ENCODE measurements at regions not wholly inside any gene's neighbourhood (a gene's known extent, or its start where the extent isn't known, plus 50 kb on each side); places are given as distances from the start of the nearest gene placed in this dataset.

DNA sequence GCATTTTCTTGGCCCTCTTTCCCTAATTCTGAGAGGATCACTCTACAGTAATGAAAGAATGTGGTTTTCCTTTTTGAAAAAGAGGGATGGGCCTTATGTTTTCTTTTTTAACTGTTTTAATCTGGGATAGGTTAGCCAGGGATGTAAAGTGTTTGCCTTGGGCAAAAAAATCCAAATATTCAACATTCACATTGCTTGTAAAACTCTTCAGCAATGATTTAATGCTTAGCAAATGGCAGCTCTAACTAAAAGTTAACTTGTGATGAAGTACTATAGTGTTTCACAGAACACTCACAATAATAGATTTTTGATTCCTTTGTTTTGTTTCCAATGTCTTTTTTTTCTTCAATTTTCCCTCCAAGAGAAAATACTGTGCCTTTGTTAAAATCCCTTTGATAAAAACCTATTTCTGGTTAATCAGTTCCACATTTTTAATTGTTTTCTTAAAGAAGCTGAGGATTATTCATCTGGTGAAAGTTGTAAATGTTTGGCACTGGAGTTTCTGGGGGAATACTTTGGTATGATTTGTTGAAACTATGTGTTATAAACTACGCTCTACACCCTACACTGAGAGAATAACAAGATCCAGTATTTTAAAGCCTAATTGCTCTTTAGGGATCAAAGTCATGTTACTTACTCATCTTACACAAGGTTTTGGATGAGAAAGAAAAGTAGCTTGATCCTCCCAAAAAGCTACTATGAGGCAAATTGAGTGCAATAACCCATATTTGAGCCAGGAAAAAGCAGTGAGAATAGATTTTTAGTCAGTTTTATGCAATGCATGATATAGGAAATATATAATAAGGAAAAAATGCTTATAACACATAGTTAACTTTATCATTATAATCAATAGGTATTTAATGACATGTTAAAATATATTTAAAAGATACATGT, 335.8 kb downstream of the EPHA7 start:
- DNase-seq (ENCODE audit: low read depth, low spot score), result no peak

DNA sequence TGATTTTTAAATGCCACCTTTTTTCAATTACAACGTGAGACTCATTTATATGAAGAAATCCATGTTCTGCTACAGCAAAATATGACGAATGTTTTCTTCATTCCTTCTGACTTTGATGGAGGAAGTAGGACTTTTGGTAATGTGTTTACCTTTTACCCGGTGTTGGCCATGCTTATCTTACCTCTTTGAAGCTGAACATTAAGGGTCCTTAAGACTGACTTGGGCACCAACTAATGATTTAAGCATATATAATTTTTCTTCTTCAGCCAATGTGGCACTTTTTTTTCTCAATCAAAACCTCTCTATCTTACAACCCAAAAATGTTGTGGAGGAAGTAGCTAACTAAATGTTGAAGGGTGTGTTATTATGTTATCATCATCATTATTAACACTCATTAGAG, 337.5 kb downstream of the EPHA7 start:
- DNase-seq (ENCODE audit: low read depth, low spot score), result no peak

DNA sequence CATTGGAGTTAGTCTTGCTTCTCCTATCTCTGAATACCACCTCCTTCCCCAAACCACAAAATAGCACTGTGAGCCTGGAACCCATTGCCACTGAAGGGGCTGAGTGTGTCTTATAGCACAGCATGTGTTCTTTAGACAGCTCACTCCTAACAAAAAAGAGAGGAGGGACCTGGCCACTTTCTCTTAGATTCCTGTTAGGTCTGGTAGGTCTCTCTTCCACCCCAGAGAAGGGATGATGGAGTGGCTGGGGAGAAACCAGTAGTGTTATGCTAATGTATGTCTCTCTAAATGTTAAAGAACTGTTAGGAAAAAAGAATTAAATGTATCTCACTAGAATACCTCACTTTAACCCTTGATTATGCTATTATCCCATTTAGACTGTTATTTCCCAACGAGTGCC, 340.3 kb downstream of the EPHA7 start:
- no peak for DNase-seq (ENCODE audit: low read depth, low spot score)

DNA sequence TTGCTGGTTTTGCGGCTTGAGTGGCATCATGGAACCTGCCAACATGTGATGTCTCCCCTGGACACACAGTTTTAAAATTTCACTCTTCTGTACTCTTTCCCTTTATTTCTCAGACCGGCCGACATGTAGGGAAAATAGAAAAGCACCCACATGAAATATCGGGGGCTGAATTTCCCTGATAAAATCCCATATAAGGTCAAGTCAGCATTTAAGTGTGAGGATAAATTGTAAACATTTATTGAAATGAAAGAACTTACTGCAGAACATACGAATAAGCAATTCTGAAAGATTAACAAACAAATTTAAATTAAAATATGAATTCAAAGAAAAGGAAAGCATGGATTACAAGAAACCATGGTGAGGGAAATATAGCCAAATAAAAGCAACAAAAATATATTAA, 345.5 kb downstream of the EPHA7 start:
- DNase-seq (ENCODE audit: low read depth, low spot score), result no peak

DNA sequence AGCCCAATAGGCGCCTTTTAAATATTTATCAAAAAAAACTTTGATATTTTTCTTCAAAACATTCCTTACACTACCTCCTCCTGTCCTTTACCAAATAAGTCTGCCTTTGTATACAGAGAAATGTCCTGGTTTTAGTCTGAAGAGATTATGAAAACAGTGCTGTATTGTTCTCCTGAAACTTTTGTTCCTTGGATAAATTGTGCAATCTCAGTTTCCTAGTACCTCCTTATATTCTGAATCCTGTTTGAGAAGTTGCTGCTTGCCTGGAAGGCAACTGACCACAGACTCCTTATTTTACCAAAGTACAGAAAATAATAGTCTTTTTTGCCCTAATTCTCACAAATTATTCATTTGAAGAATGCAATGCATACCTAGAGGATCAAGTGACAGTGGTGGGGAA, 349.5 kb downstream of the EPHA7 start:
- no peak for DNase-seq (ENCODE audit: low read depth, low spot score)

DNA sequence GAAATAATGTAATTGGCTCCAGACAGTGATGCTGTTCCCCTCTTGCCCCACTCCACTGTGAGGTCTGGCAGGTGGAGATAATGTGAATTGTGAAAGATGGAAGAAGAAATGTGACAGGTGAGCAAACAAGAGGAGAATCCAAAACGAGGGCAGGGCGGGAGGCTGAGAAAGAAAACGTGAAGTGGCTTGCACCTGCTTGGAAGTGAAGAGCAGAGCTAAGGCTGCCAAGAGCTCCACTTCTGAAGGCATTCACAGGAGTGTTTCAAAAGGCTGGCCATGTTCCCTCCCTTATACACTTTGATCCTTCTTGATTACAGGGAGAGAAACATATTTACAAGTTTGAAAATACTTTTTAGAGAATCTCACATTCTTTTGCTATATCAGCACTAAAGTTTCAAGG, 359.4 kb downstream of the EPHA7 start:
- no peak for DNase-seq (ENCODE audit: low read depth, low spot score)

DNA sequence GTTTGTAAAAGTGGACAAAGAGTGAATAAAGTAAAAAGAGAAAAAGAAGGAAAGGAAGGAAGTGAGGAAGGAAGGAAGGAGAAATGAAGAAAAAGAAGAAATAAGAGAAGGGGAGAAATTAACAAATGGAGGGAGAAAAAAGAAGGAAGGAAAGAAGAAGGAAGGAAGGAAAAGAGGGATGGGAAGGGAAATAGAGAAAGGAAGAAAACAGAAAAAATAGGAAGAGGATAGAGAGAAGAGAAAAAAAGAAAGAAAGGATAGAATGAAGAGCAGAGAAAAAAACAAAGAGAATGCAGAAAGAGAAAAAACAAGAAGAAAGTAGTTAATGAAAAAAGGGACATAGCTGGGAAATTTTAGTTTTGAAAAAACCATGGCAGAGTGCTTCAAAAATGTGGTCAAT, 361.8 kb downstream of the EPHA7 start:
- no peak for DNase-seq (ENCODE audit: low read depth, low spot score)

DNA sequence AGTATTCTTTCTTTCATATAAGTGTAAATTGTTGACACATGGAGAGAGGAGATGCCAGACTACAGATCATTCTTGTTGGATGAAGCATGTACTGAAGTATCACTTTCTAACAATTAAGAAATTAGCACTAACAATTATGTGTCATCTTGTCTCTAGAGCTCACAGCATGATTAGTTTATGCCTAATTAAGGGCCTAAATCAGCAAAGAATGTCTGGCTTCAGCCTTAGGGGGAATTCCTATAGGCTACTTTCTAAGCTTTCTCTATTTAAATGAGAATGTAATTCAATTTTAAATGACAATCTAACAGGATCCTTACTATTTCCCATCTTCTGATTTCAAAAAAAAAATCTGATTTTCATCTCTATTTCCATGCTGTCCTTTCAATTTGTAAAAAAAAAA, 371.0 kb downstream of the EPHA7 start:
- no peak for DNase-seq (ENCODE audit: low read depth, low spot score)

DNA sequence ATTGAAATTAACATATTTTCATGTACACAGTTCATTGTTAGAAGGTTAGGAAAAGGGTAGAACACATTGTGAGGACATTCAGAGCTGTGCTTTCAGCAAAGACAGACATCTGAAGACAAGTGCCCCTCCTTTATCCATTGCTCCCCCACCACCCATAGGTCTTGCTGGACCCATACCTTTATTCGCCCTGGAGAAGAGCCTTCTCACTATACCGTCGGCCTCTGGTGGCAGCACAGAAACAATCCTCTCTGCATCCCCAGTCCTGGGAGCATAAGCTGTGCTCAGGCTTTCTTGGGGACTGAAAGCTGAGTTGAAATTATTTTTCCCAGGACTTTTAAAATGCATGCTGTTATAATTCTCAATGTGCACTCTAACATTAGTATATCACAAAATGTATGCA, 372.3 kb downstream of the EPHA7 start:
- DNase-seq (ENCODE audit: low read depth, low spot score), result no peak

DNA sequence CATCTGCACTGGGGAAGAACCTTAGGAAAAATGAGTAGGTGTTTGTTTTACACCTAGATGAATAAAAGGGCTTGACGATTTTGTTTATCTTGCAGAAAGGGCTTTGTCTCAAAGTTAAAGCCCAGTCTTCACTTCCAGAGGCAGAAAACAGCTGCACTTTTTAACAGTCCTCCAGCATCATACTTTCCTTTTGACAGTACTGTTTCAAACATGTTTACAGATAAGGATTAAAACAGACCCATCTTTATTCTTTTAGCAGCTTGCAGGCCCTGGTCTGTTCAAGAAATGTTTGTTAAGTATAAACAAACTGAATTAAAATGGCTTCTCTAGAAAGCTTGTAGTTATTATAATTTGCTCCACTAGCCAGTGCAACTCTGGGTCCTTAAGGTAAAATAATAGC, 374.2 kb downstream of the EPHA7 start:
- DNase-seq (ENCODE audit: low read depth, low spot score), result no peak

DNA sequence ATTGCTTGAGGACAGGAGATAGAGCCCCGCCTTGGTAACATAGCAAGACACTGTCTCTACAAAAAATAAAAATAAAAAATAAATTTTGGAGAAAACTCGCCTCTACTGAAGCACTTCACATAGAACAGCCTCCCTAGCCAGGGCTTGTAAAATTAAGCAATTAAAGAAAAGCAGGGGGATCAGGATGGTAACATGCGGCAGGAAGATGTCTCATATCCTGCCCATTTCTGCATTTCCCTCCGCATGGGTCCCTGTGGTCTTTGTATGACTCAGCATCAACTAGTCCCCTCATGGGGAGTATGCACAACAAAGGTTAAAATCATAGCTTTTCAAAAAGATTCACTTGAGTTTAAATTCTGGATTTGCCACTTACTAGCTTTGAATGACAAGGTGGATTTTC, 379.0 kb downstream of the EPHA7 start:
- no peak for DNase-seq (ENCODE audit: low read depth, low spot score)

DNA sequence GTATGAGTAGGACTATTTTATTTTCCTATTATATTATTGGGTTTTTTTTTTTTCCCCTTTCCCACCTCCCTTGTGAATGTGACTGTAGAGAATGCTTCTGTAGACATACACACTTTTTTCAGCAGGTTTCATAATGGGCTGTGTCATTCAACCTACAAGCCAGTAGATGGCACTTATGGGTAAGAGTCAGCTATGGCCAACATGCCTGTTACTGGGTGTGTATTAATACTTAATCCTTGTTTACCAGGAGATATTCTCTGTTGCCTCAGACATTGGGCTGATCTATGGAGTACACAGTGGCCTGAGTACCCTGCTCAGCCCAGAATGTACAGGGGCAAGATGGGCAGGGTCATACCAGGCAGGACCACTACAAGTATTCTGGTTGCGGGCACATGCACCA, 382.5 kb downstream of the EPHA7 start:
- no peak for DNase-seq (ENCODE audit: low read depth, low spot score)

DNA sequence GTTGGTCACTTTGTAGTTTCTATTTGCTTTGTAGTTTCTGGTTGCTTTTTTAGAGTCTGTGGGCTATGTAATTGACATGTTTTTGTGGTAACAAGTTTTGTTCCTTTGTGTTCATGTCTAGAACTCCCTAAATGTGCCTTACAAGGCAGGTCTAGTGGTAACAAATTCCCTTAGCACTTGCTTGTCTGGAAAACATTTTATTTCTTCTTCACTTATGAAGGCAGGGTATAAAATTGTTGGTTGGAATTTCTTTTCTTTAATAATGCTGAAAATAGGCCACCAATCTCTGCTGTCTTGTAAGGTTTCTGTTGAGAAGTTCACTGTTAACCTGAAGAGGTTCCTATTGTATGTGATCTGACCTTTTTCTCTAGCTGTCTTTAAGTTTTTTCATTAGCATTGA, 383.6 kb downstream of the EPHA7 start:
- DNase-seq (ENCODE audit: low read depth, low spot score), result no peak

DNA sequence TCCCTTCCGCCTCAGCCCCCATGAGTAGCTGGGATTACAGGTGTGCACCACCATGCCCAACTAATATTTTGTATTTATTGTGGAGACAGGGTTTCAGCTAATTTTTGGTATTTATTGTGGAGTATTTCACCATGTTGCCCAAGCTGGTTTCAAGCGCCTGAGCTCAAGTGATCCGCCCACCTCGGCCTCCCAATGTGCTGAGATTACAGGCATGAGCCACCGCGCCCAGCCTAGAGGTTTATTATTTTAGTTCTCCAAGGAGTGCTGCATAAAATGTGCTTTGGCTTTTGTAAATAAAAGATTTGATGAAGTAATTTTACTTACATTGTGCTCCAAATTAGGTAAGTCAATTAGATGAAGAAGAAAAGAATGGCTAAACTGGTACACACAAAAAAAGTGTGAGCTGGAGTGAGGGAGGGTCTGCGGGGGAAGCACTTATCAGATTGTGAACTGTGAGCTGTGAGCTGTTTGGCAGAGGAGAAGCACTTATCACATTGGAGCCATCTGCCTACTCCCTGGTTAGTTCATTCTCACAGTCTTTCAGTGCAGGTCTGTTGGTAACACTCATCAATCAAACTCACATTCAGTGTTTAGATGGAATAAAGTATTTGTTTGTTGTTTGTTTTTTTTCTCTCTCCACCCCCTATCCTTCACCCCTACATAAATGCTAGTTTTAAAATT, 398.0 kb downstream of the EPHA7 start:
- DNase-seq (ENCODE audit: low read depth, low spot score), result no peak

DNA sequence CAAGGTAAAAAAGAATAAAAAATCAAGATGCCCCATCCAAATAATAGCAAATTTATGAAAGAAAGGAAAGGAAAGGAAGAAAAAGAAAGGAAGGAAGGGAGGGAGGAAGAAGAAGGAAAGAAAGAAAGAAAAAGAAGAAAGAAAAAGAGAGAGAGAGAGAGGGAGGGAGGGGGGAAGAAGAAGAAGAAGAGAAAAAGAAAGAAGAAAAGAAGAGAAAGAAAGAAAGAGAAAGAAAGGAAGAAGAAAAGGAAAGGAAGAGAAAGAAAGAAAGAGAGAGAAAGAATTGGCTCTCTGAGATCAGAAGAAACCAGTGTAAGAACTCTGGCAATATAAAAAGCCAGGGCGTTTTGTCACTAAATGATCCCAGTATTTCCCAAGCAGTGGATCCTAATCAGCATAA, 401.7 kb downstream of the EPHA7 start:
- DNase-seq (ENCODE audit: low read depth, low spot score), result no peak

DNA sequence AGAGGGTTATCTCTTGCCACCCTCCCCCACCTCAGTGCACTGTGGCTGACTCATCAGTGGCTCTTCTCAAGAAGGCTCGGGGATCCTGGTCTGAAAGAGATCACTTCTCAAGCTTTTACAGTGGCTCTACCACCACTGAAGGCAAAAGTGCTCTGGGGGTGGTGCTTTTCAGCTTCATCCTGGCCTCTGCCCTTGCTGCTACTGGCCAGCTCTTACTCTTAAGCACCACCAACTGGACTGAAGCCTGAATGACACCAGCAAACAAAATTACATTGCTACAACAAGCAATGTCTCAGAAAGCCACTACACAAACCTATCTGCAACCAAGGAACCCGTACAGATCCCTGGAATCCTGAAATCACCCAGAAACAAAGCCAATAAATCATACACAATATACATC, 402.1 kb downstream of the EPHA7 start:
- DNase-seq (ENCODE audit: low read depth, low spot score), result no peak

DNA sequence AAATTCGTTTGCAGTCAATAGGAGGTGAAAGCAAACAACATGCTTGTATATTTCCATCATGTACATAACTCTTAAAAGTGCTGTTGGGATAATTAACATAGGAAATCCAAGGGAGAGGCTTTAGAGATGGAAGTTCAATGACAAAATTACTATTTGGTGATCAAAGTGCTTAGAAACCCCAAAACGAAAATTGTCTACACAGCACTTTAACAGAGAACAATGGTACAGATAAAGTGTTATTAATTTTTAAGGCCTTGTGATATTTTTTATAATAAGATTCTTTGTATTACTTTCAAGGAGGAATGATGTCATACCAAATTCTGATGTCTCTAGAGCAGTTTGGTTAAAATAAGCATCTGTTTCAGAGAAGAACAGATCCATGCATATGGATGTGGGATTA, 406.3 kb downstream of the EPHA7 start:
- no peak for DNase-seq (ENCODE audit: low read depth, low spot score)

DNA sequence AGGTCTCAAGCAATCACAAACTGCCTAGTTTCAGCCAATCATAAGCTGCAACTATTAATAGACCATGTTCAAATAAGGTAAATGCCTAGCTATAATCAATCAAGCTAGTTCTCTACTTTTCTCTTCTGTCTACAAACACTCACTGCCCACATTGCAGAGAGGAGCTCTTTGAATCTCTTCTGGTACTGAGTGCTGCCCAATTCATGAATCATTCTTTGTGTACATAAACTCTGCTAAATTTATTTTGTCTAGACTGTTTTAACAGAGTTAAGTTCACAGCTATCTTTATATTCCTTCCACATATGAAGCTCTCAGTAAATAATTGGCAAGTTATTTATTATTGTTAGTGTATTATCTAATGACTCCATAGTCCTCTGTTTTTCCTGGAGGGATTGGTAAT, 411.0 kb downstream of the EPHA7 start:
- DNase-seq (ENCODE audit: low read depth, low spot score), result no peak

DNA sequence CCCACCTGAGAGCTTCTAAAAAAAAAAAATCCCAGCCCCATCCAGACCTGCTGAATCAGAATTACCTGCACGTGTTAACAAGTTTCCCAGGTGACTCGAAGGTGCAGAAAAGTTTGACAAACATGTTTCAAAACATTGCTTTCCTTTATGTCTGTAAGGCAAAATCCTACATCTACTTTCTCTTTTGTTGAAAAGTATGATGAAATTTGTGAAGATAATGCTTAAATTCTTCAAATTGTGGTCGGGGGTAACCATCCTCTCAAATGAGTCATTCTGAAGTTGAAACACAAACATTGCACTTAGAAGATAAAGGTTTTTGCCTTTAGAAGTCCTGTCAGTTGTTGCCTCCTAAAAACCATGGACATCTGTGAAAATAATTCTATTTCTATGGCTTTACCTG, 429.7 kb downstream of the EPHA7 start:
- DNase-seq (ENCODE audit: low read depth, low spot score), result no peak

DNA sequence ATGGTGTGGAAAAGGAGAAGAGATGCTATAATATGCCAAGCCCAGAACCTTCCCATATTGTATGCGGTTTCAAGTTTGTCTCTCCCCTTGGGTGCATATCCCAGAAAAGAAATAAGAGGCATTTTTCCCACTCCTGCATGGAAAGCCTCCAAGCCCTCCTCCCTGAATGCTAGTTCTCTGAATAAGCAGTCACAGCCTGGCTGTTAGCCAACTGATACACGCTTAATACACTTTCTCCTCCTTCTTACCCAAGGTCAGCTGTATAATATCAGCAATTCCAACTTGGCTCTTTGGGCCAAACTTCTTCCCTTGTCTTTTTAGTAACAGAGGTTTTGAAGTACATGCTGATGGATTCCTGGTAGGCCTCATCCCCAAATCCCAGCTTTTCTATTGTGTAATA, 440.1 kb downstream of the EPHA7 start:
- no peak for DNase-seq (ENCODE audit: low read depth, low spot score)

DNA sequence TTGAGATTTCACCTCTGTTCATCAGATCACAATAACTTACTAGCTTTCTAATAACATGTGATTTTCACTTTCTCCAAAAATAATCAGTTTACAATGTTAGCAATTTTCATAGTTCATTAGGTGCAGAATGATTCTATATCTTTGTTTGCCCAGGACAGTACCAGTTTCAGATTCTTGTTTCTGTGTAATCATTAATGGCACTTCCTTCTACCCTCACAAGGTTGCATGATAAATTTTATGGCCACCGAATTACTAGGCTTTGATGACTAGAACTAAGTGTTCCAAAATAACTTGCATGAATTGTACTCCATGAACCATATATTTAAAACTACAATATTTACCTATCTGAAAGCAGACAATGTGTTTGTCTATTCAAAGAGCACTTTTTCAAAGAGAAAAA, 442.3 kb downstream of the EPHA7 start:
- no peak for DNase-seq (ENCODE audit: low read depth, low spot score)

DNA sequence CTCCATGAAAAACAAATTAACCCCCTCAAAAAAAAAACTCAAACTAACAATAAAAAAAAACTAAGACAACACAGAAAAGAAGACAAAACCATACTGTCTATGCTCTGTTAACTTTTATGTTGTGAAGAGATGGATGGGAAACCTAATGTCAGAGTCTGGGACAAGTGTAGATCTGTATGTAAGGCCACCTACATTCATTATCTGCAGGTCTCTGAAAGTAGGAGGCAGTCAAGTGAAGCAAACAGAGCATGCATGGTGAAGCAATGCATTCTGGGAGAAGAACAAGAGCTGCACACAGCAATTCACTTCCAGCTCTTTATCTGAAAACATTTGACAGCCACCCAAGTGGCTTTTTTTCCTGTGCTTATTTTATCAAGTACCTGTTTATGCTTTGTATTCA, 452.0 kb downstream of the EPHA7 start:
- no peak for DNase-seq (ENCODE audit: low read depth, low spot score)

DNA sequence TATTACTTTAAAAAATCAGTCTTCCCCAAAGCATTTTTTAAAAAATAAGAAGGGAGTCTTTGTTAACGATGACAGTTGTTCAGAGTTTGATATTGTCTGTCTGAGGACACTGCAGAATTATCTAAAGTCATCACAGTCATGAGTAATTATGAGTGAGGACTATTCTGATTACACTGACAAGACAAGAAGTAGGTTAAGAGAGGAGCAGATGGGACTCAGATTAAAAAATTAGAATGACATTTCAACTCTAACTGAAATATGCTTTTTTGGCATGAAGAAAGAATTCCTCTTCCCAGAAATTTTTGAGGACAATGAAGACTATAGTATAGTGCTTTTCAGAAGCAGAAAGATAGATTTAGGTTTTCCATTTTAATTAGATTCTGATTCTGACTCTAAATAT, 456.5 kb downstream of the EPHA7 start:
- DNase-seq (ENCODE audit: low read depth, low spot score), result no peak
